HG02970 (cell line): ENCODE measurements at regions not wholly inside any gene's neighbourhood (a gene's known extent, or its start where the extent isn't known, plus 50 kb on each side); places are given as distances from the start of the nearest gene placed in this dataset.

ENCODE experiments used
- ATAC-seq: cut with Tn5 transposase; IDR thresholded peaks from one replicate; pipeline ENCODE4 v1.9.1; 2021; ENCODE audit warnings: mild to moderate bottlenecking, moderate library complexity, moderate number of reproducible peaks; ENCODE audit not compliant: unreplicated experiment, low FRiP score

GRCh38 chr10:2145491-2145890 lies 408.2 kb upstream of the ADARB2 start:
- no peak for ATAC-seq

GRCh38 chr10:2144584-2144983 lies 407.3 kb upstream of the ADARB2 start:
- ATAC-seq = no peak

- ATAC-seq = no peak
These were observed 406.0 kb upstream of the ADARB2 start for GRCh38 chr10:2143213-2143835.

- ATAC-seq = no peak
These were observed 402.4 kb upstream of the ADARB2 start for GRCh38 chr10:2139746-2140145.

- no peak for ATAC-seq
These were observed 400.3 kb upstream of the ADARB2 start for GRCh38 chr10:2137549-2138174.

- no peak for ATAC-seq
These were observed 393.5 kb upstream of the ADARB2 start for GRCh38 chr10:2130705-2131305.

- no peak for ATAC-seq
These were observed 391.7 kb upstream of the ADARB2 start for GRCh38 chr10:2128991-2129390.

- ATAC-seq = no peak
These were observed 386.8 kb upstream of the ADARB2 start for GRCh38 chr10:2124135-2124534.

GRCh38 chr10:2122431-2123124 lies 385.3 kb upstream of the ADARB2 start:
- no peak for ATAC-seq

- no peak for ATAC-seq
These were observed 384.6 kb upstream of the ADARB2 start for GRCh38 chr10:2121929-2122328.

- ATAC-seq = no peak
These were observed 384.0 kb upstream of the ADARB2 start for GRCh38 chr10:2121315-2121714.

GRCh38 chr10:2120746-2121145 lies 383.4 kb upstream of the ADARB2 start:
- ATAC-seq = no peak

- no peak for ATAC-seq
These were observed 382.0 kb upstream of the ADARB2 start for GRCh38 chr10:2119316-2119715.

GRCh38 chr10:2118201-2118600 lies 380.9 kb upstream of the ADARB2 start:
- ATAC-seq = no peak

GRCh38 chr10:2117641-2118040 lies 380.3 kb upstream of the ADARB2 start:
- ATAC-seq = no peak

- no peak for ATAC-seq
These were observed 374.6 kb upstream of the ADARB2 start for GRCh38 chr10:2111965-2112364.

- no peak for ATAC-seq
These were observed 371.2 kb upstream of the ADARB2 start for GRCh38 chr10:2108496-2108895.

GRCh38 chr10:2106641-2107040 lies 369.3 kb upstream of the ADARB2 start:
- no peak for ATAC-seq

GRCh38 chr10:2099321-2099720 lies 362.0 kb upstream of the ADARB2 start:
- ATAC-seq = no peak

- no peak for ATAC-seq
These were observed 360.6 kb upstream of the ADARB2 start for GRCh38 chr10:2097937-2098336.

GRCh38 chr10:2094171-2094570 lies 356.8 kb upstream of the ADARB2 start:
- no peak for ATAC-seq
